NCI-H2029 (cell line): ENCODE measurements at regions not wholly inside any gene's neighbourhood (a gene's known extent, or its start where the extent isn't known, plus 50 kb on each side); places are given as distances from the start of the nearest gene placed in this dataset.

Source experiments
- DNase-seq: peaks from one replicate; lab custom pipeline; 2025; lab: John Stamatoyannopoulos, UW

- no peak for DNase-seq
Observed at GRCh38 chr22:49586873-49587272, 240.8 kb downstream of the BRD1 start.

DNA sequence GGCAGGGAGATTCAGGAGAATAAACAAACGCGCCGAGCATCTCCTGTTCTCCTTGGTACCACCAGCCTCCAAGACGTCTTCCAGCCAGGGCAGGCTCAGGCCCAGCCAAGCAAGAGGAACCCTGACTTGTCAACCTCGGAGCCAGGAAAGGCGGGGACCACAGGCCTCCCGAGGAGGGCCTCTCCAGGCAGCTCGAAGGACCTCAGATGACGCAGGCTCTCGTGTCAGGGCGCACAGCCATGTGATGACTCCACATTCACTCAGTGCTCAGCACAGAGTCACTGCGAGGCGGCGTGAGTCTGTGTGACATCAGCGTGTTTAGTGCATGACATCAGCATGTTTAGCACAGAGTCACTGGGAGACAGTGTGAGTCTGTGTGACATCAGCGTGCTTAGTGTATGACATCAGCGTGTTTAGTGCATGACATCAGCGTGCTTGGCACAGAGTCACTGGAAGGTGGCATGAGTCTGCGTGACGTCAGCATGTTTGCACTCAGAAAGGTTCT lies 241.4 kb downstream of the BRD1 start:
- no peak for DNase-seq

DNA sequence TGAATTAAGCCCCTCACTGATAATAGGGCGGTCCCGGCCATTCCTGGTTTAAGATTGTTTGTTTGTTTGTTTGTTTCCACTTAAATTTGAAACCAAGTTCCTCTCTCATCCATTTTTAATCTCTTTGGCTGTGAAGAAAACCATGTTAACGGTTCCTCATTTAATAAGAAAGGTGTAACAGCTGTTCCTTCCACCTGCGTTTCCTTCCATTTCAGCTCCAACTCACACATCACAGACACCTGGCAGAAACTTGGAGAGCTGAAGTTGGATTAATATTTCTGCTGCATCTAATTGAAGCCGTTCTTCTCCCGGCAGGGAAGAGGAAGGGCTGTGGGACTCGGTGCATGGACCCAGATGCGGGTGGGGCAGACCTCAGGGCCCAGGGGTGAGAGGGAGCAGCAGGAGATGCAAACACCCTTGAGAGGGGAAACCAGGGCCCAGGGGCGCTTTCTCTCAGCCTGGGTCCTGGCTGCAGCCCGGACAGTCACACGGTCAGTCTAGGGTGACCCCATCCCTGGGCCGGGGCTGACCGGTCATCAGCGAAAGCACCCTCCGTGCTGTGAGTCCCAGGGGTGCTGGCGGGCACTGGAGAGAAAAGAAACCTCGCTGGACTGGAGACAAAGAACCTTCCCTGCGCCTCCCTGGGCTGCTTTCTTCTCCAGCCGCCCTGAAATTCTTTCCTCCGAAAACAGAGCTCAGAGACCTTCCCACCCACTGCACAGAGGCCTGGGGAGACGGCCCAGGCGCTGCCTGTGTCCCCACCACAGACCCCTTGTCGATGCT lies 242.0 kb downstream of the BRD1 start:
- DNase-seq, result no peak

- DNase-seq, result no peak
Observed at GRCh38 chr22:49583886-49584505, 243.7 kb downstream of the BRD1 start.

- DNase-seq, result no peak
Observed at GRCh38 chr22:49583341-49583740, 244.3 kb downstream of the BRD1 start.

GRCh38 chr22:49582678-49583077 lies 245.0 kb downstream of the BRD1 start:
- no peak for DNase-seq

- no peak for DNase-seq
Observed at GRCh38 chr22:49582181-49582580, 245.5 kb downstream of the BRD1 start.

GRCh38 chr22:49580024-49580423 lies 247.6 kb downstream of the BRD1 start:
- no peak for DNase-seq

- DNase-seq, result no peak
Observed at GRCh38 chr22:49577168-49578060, 250.3 kb downstream of the BRD1 start.

GRCh38 chr22:49576241-49577141 lies 251.2 kb downstream of the BRD1 start:
- DNase-seq, result no peak

GRCh38 chr22:49575703-49576081 lies 252.0 kb downstream of the BRD1 start:
- DNase-seq, result no peak

GRCh38 chr22:49574881-49575702 lies 252.6 kb downstream of the BRD1 start:
- DNase-seq, result no peak

GRCh38 chr22:49574205-49574880 lies 253.3 kb downstream of the BRD1 start:
- no peak for DNase-seq

GRCh38 chr22:49573109-49573765 lies 254.4 kb downstream of the BRD1 start:
- DNase-seq, result no peak

- DNase-seq, result no peak
Observed at GRCh38 chr22:49571326-49571725, 256.3 kb downstream of the BRD1 start.

DNA sequence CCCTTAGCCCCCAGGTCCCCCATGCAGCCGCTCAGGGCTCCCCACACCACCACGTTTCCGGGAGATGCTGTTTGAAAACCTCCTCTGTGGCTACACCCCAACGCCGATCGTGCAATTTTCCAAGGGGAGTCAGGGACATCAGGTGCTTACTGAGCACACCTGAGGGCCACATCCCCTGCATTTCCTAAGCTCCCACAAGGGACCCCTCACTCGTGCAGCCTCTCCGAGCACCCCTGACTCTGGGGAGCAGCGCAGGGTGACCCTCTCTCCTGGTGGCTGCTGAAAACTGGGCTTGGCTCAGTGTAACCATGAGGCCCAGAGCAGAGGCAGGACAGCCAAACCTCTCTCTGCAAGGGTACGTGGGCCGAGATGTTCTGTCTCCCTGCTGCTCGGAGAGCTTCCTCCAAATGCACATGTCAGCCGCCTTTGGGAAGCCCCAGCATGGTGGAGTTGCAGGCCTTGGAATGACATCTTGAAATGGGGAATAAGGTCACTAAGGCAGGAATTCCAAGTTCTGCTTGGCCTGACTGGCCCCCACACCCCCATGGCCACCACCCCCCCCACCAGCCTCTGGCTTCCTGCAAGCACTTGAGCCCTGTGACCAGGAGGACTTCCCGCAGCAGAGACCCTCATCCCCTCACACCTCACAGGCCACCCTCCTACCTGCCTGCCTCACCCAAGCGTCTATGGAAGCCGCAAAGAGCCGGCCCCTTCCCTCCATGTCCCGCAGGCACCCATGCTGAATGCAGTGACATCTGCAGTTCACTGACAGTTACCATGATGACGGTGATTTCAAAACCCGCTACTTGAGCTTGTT lies 257.4 kb downstream of the BRD1 start:
- no peak for DNase-seq

DNA sequence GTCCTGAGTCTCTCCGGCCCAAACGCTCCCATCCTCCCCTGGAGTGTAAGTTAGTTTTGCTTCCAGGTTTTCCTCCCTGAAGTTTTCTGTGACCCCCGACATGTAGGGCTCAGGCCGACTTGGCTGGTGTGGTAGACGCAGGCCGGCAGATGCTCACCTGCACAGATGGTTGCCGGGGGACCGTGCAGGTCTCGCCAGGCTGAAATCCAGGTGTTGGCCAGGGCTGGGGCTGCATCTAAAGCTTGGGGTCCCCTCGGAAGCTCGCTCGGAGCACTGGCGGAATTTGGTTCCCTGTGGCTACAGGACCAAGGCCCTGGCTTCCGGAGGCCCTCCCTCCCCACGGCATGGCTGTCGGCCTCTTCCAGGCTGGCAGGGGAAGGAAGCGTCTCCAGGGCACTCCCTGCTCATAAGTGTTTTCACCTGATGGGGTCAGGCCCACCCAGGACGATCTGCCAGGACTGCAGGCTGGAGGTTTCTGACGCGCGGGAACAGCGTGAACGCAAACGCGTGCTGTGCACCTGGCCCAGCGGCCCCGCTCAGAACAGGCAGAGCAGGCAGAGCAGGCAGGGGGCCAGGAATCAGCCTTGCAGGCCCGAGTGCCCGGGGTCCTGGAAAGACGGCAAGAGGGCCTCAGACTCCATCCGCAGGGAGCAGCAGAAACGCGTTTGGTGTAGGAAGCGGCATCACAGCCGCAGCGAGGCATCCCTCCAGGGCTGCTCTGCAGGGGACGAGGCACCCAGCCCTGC lies 258.2 kb downstream of the BRD1 start:
- no peak for DNase-seq

DNA sequence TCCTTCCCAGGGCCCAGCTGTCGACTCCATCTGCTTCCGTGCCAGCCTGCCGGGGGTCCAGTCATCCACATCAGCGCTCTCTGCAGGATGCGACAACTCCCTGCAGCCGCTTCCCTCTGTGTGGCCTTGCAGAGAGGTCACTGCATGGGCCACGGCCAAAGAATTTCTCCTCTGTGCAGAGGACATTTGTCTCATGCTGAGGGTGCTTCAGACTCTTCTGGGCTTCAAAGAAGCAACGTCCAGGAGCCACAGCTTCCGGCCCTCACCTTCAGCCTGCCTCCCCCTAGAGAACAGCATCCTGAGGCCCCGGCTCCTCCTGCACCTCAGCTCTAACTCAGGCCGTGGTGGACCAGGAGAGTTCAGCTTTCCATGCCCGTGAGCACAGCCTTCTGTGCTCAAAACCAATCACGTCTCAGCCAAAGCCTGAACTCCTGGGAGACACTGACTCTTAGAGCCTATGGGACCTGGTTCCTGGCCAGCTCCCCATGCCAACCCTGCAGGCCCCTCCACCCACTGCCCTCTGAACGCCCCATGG lies 258.9 kb downstream of the BRD1 start:
- DNase-seq, result no peak
